Activated naive CD4-positive, alpha-beta T cell treated with anti-CD3 and anti-CD28 coated beads, Interleukin-2, amount 50 U/mL, for 16 hours (primary cell): ENCODE measurements at regions not wholly inside any gene's neighbourhood (a gene's known extent, or its start where the extent isn't known, plus 50 kb on each side); places are given as distances from the start of the nearest gene placed in this dataset.
"Not testable (repeated sequence)": the region's sequence is repeated elsewhere in the genome, so short reads cannot be mapped to it uniquely, and the experiment has no call there.

ENCODE experiments used
- DNase-seq: peaks from one replicate; pipeline ENCODE4 v3.0.0-alpha.2; 2020

DNA sequence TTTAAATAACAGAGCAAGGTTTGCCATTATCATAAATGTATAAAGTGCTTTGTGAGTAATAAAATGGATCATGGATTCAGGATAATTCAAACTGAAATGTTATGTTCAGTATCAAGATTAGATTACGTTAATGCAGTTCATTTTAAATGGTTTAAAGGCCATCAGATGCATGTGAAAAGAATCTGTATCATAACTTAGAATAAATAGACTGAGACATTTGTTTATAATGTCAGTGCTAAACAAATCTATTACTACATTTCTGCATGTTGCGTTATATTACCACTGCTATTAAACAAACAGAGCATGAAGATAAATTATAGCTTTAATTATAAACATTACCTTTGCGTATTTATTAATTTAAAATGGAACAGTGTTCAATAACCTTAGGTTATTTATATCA, 160.2 kb downstream of the TOX3 start:
- DNase-seq = no peak

DNA sequence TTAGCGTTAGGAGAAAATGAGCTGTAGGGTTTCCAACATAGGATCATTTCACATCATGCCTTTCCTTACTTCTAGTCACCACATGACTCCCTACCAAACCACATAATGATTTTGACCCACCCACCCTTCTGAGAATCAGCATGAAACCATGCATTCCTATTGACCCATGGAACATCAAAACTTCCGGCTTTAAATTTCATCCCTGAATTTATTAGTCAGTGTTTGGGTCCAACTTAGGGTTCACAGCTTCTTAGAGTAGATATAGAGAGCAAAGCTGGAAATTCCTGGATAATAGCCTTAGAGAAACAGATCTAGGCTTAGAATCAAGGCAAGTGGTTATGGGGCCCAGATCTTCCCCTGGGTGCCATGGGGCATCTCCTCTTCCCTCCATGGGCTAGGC, 162.6 kb downstream of the TOX3 start:
- no peak for DNase-seq

DNA sequence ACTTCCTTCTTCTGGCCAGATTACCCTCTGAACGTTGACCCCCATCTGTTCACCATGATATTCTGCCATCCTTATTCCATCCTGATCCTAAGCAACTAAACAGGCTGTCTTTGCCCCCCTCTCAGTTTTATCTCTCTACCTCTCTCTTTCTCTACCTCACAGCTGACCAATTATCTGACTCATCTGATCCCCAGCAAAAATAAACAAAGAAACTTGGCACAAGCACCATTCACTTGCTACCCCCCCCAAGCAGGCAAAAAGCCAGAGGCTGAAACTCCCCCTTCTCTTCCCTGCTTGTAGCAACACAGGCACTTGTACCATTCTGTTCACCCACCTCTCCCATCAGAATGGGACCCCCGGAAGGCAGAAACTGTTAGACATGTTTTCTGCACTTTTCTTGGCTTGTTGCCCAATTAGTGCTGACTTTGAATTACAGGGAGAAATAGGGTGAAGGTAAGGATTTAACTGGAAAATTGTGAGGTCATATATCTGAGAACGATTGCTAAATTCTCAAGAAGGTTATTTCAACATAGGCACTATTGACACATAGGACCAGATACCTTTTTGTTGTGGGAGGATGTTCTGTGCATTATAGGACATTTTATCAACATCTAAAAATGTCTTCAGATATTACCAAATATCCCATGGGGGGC, 163.2 kb downstream of the TOX3 start:
- DNase-seq = no peak

DNA sequence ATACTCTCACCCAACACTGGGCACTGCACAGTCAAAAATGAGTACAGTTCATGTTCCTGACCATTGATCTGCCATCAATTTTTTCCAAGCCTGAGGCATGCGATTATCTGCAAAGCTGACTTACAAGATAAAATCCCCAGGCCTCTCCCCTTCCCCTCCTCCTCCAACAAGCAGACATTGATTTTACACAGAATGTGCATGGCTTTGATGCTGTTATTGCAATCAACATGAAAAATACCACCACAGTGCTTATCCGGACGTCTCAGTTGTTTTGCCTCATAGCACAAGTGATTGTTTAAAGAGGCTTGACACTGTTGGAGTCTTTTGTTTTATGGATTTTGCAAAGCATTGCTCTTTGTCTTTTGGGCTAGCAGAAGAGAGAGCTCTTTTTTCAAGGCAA, 163.8 kb downstream of the TOX3 start:
- DNase-seq = no peak

DNA sequence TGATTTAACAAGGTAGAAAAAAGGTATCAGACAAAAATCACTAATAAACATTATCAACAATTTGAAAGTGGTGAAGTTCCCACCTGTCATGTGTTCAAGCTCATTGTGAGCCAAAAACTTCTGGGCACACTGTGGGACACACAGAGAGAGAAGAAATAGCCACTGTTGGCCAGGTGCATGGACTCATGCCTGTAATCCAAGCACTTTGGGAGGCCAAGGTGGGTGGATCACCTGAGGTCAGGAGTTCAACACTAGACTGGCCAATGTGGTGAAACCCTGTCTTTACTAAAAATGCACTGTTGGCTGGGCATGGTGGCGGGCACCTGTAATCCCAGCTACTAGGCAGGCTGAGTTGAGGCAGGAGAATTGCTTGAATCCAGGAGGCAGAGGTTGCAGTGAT, 167.4 kb downstream of the TOX3 start:
- DNase-seq = no peak

DNA sequence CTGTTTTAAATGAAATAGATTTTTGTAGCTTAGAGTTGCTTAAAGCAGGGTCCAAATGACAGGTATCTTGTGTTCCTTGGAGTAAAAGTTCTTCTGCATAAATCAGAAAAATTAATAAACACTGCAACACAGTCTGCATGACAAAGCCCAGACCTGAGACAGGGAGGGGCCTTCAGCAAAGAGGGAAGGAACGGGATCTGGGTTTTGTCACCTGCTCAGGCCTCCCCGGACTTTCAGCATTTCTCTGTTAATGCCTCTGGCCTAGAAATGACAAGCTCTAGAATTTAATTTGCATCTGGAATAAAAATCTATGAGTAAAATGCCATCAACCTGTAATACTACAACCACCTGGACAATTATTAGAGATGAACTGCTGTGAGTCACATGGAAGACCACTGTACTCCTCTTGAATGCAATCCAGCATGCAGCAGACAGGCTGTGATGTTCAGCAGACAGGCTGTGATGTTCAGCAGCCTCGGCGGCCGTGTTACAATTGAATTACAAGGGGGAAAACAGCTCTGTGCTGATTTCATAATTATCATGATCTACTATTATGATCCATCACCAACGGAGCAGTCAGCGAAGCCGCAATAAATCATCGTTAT, 170.2 kb downstream of the TOX3 start:
- no peak for DNase-seq

DNA sequence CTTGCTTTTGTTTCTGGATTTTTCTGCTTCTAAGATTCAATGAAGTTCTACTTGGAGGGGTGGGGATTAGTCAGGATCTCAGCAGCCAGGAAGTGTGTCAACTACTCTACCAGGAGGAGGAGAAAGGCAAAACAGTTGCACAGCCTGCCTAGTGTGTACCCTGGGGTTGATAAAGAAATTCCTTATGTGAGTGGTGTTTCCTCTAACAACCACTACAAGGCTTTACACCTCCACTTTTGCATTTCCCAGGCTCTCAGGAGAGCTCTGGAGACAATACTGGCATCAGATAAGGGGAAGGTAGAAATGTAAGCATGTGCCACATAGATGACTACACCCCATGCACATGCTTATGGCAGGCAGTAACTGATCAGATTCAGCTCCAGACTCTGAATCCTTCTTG, 174.6 kb downstream of the TOX3 start:
- DNase-seq = no peak

DNA sequence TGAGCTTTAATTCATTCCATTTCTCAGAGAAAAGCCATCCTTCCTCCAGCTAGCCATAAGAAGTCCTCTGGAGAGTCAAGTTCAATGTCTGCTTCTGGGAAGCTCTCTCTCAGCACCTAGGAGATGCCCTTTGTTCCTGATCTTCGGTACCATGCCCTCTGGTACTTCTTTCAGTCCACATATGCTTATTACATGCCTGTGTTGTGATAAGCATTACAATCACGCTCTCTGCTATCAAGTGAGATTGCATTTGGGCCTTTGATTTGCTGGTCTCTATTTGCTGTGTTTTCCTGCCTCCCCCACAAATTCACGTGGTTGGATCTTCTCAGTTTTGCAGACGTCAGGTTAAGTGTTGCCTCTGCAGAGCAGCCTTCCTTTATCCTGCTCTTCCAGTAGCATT, 178.1 kb downstream of the TOX3 start:
- no peak for DNase-seq

DNA sequence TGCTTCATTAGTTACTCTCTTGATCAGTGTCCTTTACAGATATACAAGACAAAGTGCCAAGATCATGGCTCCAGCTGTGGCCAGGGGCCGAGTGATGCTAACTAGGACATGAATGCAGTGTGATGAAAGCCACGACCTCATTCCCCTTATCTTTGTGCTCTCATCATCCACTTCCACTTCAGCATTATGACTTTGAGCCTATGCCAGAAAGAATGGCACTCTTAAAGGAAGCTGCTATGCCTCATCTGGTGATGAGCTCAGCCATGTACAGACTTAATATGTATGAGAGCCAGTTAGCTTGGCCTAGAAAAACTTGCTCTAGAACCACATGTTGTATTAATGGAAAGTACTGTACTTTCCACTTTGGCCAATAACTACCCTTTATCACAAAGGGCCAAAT, 179.1 kb downstream of the TOX3 start:
- DNase-seq = no peak

DNA sequence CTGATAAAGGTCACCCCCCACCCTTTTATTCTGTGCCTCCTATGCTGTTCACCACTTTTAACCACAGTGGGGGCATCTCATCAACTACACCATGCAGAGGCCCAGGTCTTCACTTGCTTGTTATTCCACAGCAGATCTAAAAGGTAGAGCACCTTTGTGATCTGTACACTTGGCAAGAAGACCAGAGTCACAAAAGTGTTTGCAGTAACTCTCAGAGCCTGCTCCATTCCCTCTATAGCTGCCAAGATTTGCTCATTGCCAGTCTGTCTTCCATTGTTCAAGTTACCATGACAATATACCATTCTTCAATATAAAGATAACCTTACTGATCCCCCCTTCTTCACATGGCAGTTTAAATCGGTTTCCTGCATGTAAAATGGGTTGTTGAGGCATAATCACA, 180.0 kb downstream of the TOX3 start:
- no peak for DNase-seq

DNA sequence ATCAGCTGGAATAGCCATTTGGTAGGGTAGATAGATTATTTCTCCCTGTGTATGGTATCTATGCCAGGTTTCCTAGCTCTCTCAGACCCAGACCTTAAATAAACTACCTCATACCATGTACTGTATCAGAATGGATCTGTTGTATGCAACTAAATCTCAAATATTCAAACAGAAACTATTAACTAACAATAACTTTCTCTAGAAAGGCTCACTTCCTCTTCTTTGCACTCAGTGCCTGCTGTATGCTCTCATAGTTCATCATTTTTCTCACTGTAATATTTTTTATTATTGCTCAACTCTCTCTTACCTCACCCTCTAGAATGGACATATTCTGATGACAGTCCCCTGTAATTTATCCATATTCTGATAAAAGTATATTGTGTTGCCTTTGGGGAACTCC, 182.4 kb downstream of the TOX3 start:
- DNase-seq = no peak

DNA sequence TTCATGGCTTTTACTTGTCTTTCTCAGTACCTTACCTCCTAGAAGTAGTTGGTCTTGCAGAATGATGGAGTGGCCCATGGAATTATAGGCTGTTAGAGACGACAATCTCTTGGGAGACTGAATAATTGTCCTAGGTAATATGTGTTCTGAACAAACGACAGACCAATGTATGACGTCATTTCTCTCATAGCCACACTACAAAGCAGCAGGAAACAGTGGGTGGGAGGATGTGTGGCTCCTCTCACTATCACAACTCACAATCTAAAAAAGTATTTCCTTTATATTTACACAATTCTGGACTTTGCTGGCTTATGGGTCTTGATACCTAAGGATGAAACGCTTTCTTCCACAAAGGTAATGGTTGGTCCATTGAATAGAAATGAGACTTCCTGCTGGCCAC, 183.9 kb downstream of the TOX3 start:
- no peak for DNase-seq

DNA sequence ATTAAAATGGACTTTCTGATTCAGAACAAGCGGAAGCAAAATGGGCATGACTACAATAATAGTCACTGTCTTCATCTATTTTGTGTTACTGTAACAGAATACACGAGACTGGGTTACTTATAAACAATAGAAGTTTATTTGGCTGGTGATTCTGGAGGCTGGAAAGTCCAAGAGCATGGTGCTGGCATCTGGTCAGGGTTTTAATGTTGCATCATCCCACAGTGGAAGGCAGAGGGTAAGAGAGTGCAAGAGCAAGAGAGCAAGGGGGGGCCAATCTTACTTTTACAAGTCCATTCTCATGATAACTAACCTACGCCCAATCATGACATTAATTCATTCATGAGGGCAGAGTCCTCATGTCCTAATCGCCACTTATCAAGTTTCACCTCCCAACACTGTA, 189.2 kb downstream of the TOX3 start:
- DNase-seq = no peak

DNA sequence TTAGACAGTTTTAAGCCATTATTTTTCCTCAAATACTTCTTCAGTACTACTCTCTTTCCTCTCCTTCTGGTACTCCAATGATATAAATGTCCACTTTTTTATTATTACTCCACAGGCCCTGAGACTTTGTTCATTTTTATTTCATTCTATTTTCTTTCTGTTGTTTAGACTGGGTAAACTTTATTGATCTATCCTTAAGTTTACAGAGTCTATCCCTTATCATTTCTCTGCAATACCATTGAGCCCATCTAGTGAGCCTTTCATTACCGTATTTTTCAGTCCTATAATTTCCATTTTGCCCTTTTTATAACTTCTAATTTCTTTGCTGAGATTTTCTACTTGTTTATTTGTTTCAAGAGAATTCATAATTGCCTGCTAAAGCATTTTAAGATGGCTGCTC, 193.7 kb downstream of the TOX3 start:
- no peak for DNase-seq

DNA sequence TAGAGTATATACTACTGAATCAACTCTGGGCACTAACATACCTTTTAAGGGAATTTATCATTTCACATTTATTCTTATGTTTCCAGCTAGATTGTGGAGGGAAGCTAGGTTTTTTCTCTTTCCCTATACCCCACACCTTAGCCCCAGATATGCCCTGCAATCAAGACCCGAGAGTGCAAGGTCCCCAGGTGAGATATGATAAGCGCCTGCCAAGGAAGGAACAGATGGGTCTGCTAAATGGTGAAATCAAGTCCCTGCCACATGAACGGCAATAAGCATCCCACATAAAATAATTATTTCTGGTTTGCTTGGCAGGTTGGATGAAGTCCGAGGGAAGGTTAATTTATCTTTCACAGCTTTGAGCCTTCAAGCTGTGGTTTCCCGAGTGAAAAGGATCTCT, 195.5 kb downstream of the TOX3 start:
- no peak for DNase-seq

DNA sequence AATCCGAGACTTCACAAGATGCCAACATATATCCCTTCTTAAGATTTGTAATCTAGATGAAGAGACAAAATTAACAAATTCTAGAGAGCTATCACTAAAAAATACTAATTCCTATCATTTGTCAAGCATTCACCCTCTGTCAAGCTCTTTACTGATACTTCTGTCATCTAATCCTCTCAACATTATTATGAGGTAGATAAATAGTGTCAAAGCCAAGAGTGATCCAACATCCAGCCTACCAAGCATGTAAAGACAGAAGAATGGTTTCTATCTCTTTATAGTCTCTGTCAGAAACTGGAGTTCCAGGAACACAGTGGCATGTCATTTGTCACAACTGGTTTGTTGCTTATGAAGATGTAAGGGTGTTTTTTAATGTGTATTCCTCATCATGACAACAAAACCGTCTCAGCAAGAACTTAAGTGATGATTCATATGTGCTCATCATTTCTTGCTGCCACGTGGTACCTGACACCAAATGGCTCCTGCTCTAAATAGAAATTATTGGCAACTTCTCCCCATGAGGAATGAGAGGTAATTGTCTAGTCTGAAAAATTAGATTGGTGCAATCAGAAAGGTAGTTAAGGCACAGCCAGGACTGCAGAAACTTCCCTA, 196.8 kb downstream of the TOX3 start:
- no peak for DNase-seq

DNA sequence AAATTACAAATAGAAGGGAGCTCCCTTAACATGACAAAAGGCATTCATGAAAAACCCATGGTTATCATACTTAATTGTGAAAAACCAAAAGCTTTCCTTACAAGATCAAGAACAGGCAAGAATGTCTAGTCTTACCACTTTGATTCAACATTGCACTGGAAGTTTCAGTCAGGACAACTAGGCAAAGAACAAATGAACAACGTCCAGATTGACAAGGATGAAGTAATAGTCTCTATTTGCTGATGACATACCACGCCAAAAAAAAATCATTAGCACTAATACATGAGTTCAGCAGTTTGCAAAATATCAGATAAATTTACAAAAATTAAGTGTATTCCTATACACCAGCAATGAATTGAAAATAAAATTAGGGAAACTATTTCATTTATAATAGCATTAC, 200.2 kb downstream of the TOX3 start:
- DNase-seq = no peak

DNA sequence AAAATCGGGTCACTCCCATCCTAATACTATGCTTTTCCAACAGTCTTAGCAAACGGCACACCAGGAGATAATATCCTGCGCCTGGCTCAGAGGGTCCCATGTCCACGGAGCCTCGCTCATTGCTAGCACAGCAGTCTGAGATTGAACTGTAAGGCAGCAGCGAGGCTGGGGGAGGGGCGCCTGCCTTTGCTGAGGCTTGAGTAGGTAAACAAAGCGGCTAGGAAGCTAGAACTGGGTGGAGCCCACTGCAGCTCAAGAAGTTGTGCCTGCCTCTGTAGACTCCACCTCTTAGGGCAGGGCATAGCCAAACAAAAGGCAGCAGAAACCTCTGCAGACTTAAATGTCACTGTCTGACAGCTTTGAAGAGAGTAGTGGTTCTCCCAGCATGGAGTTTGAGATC, 213.3 kb downstream of the TOX3 start:
- DNase-seq = not testable (repeated sequence)

DNA sequence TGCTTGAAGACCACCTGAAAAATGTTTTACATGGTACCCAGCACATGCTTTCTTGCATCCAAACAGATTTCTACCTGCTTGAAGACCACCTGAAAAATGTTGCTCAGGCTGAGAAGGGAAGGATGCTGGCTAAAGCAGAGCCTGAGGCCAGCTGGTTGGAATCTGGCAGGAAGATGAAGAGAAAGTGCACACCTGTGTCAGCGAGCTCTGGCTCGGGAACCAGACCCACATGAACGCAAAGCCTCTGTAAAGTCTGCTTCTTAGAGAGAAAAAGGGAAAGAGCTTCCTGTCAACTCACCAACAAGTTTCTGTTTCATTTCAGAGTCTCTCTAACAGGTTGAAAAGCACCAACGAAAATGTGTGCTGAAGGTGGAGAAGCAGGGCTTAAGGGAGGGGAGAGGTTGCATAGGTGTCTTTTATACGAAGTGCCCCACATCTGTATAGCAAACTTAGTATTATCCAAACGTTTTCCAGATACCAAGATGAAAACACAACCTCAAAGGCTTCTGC, 226.0 kb downstream of the TOX3 start:
- DNase-seq = no peak

DNA sequence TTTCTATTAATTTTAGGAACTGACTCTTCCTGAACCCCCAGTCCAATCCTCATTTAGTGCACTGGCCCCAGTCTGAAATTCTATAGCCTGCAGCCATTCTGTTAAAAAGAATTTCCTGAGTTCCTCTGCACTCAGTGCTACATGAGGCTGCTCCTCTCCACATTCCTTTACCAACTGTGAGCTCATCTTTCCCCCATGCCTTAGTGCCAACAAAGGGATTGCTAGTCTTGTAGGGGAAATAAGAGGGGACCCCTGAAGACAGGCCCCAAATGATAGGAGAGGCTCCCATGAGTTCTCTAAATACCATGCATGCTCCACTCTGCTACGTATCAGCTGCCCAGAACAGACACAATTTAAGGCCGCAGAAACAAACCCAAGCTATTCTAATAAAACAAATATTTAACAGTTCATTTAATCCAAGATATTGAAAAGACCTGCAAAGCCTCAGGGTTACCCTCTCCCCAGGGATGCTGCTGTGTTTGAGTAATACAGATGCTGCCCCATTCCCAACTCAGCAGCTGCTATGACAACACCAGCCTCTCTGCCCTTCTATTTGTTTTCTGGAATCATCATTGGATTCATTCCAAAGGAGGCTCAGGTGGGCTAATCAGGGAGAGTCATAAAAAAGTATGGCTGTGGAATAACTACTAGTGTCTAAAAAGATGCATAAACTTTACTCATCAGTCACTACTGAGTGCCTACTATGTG, 228.5 kb downstream of the TOX3 start:
- DNase-seq = no peak

DNA sequence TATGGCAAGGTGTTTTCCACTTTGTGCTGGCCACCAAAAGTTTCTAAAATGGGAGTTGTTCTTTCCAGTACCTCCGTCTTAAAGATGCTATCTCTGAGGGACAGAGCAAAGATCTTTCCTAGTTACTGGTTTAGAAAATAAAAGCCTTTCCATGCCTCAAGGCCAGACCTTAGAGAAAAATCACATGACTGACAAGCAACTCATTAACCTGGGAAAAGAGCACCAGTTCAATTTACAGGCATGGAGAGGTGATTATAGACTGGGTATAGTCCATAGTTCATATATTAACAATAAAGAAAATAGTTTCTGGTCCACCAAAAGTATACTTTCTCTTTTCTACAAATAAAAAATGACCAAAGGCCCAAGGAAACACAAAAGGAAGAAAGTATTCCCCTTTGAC, 230.7 kb downstream of the TOX3 start:
- DNase-seq = no peak

DNA sequence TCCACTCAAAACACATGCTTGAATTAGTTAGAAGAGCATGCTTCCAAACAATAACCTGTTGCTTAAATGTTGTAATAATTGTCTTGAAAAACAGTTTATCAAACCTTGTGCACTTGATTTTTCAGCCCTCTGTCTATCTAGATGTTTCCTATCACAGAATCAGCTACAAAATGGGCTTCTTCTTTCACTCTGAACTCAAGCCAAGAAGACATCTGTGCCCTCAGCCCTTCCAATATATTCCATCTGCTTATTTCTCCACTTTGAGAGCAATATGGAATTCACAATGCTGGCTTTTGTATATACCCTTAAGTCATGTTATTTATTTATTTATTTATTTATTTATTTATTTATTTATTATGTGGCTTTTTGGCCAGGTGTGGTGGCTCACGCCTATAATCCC, 234.2 kb downstream of the TOX3 start:
- no peak for DNase-seq

DNA sequence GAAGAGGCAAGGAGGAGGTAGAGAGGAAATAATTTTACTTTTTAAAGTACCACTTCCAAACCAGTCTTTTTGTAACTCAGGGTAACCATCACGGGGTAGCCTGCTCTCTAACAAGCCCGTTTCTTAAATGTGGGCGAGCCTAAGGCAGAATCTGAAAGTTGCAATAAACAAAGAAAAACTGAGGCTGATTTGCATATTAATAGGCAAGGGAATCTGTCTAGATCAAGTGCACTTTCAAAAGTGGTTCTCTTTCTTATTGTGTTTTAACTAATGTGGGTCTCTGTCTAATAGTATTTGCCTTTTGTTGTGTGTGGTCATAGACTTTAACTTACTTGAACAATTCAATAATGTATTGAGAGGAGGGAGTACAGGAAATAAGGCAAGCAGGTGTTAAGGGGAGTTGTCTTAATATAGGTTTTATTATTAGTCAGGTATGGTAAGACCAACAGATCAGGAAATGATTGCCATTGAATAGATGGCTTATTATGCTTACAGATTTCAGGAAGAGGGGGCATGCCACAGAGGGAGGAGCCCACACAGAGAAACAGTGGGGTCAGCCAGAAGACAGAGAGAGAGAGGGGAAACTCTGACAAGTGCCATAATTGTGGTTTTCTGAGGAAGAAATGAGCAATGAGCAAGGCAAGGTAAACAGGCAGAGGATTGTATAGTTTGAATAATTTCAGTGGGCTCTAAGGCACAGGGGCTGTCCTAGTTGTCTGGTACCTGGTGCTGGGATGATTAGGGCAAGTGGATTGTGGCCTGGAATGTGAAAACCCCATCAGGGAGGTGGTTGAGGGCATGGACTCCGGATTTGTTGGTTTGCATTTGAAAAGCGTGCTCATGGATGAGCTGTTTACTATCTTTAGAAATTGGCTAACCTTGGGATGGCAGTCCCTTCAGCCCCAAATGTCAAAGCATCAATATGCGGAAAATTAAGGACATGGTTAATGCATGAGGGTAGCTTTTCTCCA, 237.2 kb downstream of the TOX3 start:
- DNase-seq = no peak
